GM23338 (cell line): ENCODE measurements at regions not wholly inside any gene's neighbourhood (a gene's known extent, or its start where the extent isn't known, plus 50 kb on each side); places are given as distances from the start of the nearest gene placed in this dataset.

Experiments used
- ATAC-seq: fragments of 200-7000 bp; cut with Tn5 transposase; 3 replicates; pipeline ENCODE4 v1.9.1; 2020
- DNase-seq: peaks from one replicate; pipeline ENCODE4 v3.0.0-alpha.2; 2015; ENCODE audit warnings: low spot score
- H2AFZ ChIP-seq: fragments of 200-600 bp; sonication (generic); 2 replicates; pipeline ENCODE4 v1.8.0; 2016; ENCODE audit warnings: antibody characterized with exemption, mild to moderate bottlenecking, moderate library complexity
- H3F3A ChIP-seq: fragments of 200-600 bp; sonication (generic); replicated peaks from 2 replicates; pipeline ENCODE4 v1.8.0; 2017; ENCODE audit warnings: antibody characterized with exemption, mixed run types, low read depth
- H3K27ac ChIP-seq: fragments of 200-600 bp; sonication (generic); 2 replicates; pipeline ENCODE4 v1.6.1; 2016; ENCODE audit warnings: low read depth
- H3K27me3 ChIP-seq: fragments of 200-600 bp; sonication (generic); 2 replicates; pipeline ENCODE4 v1.8.0; 2016; ENCODE audit warnings: mild to moderate bottlenecking, mixed run types, moderate library complexity; ENCODE audit not compliant: insufficient read depth
- H3K36me3 ChIP-seq: fragments of 200-600 bp; sonication (generic); 2 replicates; pipeline ENCODE4 v1.8.0; 2016; ENCODE audit warnings: mild to moderate bottlenecking; ENCODE audit not compliant: insufficient read depth
- H3K4me1 ChIP-seq: fragments of 200-600 bp; sonication (generic); 2 replicates; pipeline ENCODE4 v1.8.0; 2016; ENCODE audit warnings: mild to moderate bottlenecking, moderate library complexity; ENCODE audit not compliant: insufficient read depth
- H3K4me2 ChIP-seq: fragments of 200-600 bp; sonication (generic); 2 replicates; pipeline ENCODE4 v1.7.1; 2017; ENCODE audit warnings: mixed run types
- H3K4me3 ChIP-seq: fragments of 200-600 bp; sonication (generic); 2 replicates; pipeline ENCODE4 v1.6.1; 2016; ENCODE audit warnings: mixed run types
- H3K79me2 ChIP-seq: fragments of 200-600 bp; sonication (generic); replicated peaks from 2 replicates; pipeline ENCODE4 v1.8.0; 2017; ENCODE audit warnings: mild to moderate bottlenecking; ENCODE audit not compliant: insufficient read depth
- H3K9me2 ChIP-seq: fragments of 200-600 bp; sonication (generic); 2 replicates; pipeline ENCODE4 v1.8.0; 2017; ENCODE audit not compliant: insufficient read depth
- H4K20me1 ChIP-seq: fragments of 200-600 bp; sonication (generic); replicated peaks from 2 replicates; pipeline ENCODE4 v1.8.0; 2017; ENCODE audit warnings: mild to moderate bottlenecking; ENCODE audit not compliant: insufficient read depth
- H3K27ac Mint-ChIP-seq: 2 replicates; pipeline ENCODE4 v1.8.0; 2020; ENCODE audit warnings: inconsistent platforms, mild to moderate bottlenecking, moderate library complexity, mixed read lengths
- H3K27me3 Mint-ChIP-seq: 3 replicates; pipeline ENCODE4 v1.8.0; 2022; ENCODE audit warnings: low read depth, mild to moderate bottlenecking, moderate library complexity, mixed read lengths, inconsistent platforms; ENCODE audit not compliant: insufficient read depth, poor library complexity
- H3K36me3 Mint-ChIP-seq: 3 replicates; pipeline ENCODE4 v1.8.0; 2021; ENCODE audit warnings: low read depth, mild to moderate bottlenecking, inconsistent platforms, moderate library complexity, mixed read lengths
- H3K4me1 Mint-ChIP-seq: 3 replicates; pipeline ENCODE4 v1.8.0; 2020; ENCODE audit warnings: mild to moderate bottlenecking, inconsistent platforms, mixed read lengths
- H3K4me3 Mint-ChIP-seq: 3 replicates; pipeline ENCODE4 v1.8.0; 2021; ENCODE audit warnings: moderate library complexity, mild to moderate bottlenecking, inconsistent platforms, mixed read lengths
- H3K9me3 Mint-ChIP-seq: 3 replicates; pipeline ENCODE4 v1.8.0; 2020; ENCODE audit warnings: moderate library complexity, mild to moderate bottlenecking, inconsistent platforms, mixed read lengths
- CREB1 ChIP-seq: fragments of 250-450 bp; sonication (Bioruptor Pico); IDR thresholded peaks from 2 replicates; pipeline ENCODE4 v1.5.0; 2020; ENCODE audit warnings: low read depth, mild to moderate bottlenecking, moderate library complexity
- EZH2 ChIP-seq: fragments of 200-600 bp; sonication (generic); IDR thresholded peaks from one replicate; pipeline ENCODE4 v1.8.0; 2017; ENCODE audit warnings: antibody characterized with exemption, mild to moderate bottlenecking, low read depth; ENCODE audit not compliant: unreplicated experiment
- EZH2phosphoT487 ChIP-seq: fragments of 200-600 bp; sonication (generic); IDR thresholded peaks from one replicate; pipeline ENCODE4 v1.8.1; 2018; ENCODE audit warnings: antibody characterized with exemption; ENCODE audit not compliant: unreplicated experiment
- JUNB ChIP-seq: IDR thresholded peaks from one replicate; pipeline ENCODE4 v1.6.1; 2016; ENCODE audit warnings: antibody characterized with exemption; ENCODE audit not compliant: unreplicated experiment
- NANOG ChIP-seq: IDR thresholded peaks from 2 replicates; pipeline ENCODE4 v1.6.1; 2016; ENCODE audit warnings: antibody characterized with exemption, borderline replicate concordance
- POLR2AphosphoS5 ChIP-seq: IDR thresholded peaks from 2 replicates; pipeline ENCODE4 v1.6.1; 2016; ENCODE audit warnings: antibody characterized with exemption, low read depth
- STAT1 ChIP-seq: IDR thresholded peaks from one replicate; pipeline ENCODE4 v1.6.1; 2016; ENCODE audit warnings: antibody characterized with exemption; ENCODE audit not compliant: unreplicated experiment
- ZNF114 ChIP-seq: fragments of 250-450 bp; sonication (Bioruptor Pico); IDR thresholded peaks from 2 replicates; pipeline ENCODE4 v1.5.0; 2020; ENCODE audit warnings: mild to moderate bottlenecking, moderate library complexity
- ZNF331 ChIP-seq: fragments of 250-450 bp; sonication (Bioruptor Pico); IDR thresholded peaks from 2 replicates; pipeline ENCODE4 v1.5.0; 2020; ENCODE audit warnings: low read depth, mild to moderate bottlenecking, moderate library complexity
- TF ChIP-seq, protein P1 (sequence below): fragments of 250-450 bp; sonication (Bioruptor Pico); IDR thresholded peaks from 2 replicates; pipeline ENCODE4 v1.5.0; 2020; ENCODE audit warnings: mild to moderate bottlenecking, moderate library complexity
- TF ChIP-seq, protein P2 (sequence below), 2 experiments: fragments of 200-600 bp in 1 of 2; sonication (generic) in 1 of 2; conservative IDR thresholded peaks; 2 replicates each; pipeline versions ENCODE4 v1.5.1 to v1.6.1; 2016 to 2017; ENCODE audit warnings: antibody characterized with exemption in 2 of 2, low read depth in 2 of 2, mild to moderate bottlenecking in 2 of 2, moderate library complexity in 1 of 2
- TF ChIP-seq, protein P3 (sequence below): IDR thresholded peaks from one replicate; pipeline ENCODE4 v1.6.1; 2018; ENCODE audit warnings: antibody characterized with exemption; ENCODE audit not compliant: unreplicated experiment
- TF ChIP-seq, protein P4 (sequence below): IDR thresholded peaks from 2 replicates; pipeline ENCODE4 v1.6.1; 2016; ENCODE audit warnings: antibody characterized with exemption

DNA sequence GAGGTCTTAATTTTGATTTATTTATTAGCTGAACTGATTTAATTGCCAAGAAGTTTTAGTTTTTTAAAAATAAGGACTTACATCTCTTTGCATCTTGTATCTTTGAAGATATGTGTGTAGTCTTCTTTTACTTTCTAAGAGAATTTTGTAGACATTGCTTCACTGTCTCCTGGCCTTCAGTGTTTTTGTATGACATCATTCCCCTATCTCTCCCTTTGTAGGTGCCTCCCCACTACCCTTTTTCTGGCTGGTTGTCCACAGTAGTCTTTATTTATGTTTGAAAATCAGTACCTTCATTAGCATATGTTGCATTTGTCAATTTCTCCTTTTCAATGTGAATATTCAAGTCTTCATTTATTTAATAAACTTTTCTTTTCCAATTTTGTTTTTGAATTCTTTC lies 64.1 kb upstream of the RAB18 start:
- no peak for DNase-seq
- peaks cover 2% of the 10 kb centered on the region for H3K27me3 Mint-ChIP-seq
- Histone ChIP-seq H3F3A (no peaks in the 10 kb centered on the region), H3K4me2 (no peak overlapping the region), H4K20me1 (no peaks in the 10 kb centered on the region), H3K27ac (no peak overlapping the region), H3K9me2 (no peaks in the 10 kb centered on the region), H3K27me3 (no peaks in the 10 kb centered on the region), H2AFZ (no peak overlapping the region), H3K36me3 (no peaks in the 10 kb centered on the region), H3K4me1 (no peaks in the 10 kb centered on the region), H3K79me2 (no peaks in the 10 kb centered on the region), H3K4me3 (no peak overlapping the region)
- H3K27ac Mint-ChIP-seq: no peak overlapping the region
- no peak for ATAC-seq
- H3K36me3 Mint-ChIP-seq: no peaks in the 10 kb centered on the region
- no peak overlapping the region for H3K4me3 Mint-ChIP-seq
- TF ChIP-seq, protein P1, sequence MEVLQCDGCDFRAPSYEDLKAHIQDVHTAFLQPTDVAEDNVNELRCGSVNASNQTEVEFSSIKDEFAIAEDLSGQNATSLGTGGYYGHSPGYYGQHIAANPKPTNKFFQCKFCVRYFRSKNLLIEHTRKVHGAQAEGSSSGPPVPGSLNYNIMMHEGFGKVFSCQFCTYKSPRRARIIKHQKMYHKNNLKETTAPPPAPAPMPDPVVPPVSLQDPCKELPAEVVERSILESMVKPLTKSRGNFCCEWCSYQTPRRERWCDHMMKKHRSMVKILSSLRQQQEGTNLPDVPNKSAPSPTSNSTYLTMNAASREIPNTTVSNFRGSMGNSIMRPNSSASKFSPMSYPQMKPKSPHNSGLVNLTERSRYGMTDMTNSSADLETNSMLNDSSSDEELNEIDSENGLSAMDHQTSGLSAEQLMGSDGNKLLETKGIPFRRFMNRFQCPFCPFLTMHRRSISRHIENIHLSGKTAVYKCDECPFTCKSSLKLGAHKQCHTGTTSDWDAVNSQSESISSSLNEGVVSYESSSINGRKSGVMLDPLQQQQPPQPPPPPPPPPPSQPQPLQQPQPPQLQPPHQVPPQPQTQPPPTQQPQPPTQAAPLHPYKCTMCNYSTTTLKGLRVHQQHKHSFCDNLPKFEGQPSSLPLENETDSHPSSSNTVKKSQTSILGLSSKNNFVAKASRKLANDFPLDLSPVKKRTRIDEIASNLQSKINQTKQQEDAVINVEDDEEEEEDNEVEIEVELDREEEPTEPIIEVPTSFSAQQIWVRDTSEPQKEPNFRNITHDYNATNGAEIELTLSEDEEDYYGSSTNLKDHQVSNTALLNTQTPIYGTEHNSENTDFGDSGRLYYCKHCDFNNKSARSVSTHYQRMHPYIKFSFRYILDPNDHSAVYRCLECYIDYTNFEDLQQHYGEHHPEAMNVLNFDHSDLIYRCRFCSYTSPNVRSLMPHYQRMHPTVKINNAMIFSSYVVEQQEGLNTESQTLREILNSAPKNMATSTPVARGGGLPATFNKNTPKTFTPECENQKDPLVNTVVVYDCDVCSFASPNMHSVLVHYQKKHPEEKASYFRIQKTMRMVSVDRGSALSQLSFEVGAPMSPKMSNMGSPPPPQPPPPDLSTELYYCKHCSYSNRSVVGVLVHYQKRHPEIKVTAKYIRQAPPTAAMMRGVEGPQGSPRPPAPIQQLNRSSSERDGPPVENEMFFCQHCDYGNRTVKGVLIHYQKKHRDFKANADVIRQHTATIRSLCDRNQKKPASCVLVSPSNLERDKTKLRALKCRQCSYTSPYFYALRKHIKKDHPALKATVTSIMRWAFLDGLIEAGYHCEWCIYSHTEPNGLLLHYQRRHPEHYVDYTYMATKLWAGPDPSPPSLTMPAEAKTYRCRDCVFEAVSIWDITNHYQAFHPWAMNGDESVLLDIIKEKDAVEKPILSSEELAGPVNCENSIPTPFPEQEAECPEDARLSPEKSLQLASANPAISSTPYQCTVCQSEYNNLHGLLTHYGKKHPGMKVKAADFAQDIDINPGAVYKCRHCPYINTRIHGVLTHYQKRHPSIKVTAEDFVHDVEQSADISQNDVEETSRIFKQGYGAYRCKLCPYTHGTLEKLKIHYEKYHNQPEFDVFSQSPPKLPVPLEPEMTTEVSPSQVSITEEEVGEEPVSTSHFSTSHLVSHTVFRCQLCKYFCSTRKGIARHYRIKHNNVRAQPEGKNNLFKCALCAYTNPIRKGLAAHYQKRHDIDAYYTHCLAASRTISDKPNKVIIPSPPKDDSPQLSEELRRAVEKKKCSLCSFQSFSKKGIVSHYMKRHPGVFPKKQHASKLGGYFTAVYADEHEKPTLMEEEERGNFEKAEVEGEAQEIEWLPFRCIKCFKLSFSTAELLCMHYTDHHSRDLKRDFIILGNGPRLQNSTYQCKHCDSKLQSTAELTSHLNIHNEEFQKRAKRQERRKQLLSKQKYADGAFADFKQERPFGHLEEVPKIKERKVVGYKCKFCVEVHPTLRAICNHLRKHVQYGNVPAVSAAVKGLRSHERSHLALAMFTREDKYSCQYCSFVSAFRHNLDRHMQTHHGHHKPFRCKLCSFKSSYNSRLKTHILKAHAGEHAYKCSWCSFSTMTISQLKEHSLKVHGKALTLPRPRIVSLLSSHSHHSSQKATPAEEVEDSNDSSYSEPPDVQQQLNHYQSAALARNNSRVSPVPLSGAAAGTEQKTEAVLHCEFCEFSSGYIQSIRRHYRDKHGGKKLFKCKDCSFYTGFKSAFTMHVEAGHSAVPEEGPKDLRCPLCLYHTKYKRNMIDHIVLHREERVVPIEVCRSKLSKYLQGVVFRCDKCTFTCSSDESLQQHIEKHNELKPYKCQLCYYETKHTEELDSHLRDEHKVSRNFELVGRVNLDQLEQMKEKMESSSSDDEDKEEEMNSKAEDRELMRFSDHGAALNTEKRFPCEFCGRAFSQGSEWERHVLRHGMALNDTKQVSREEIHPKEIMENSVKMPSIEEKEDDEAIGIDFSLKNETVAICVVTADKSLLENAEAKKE: no peak
- TF ChIP-seq, protein P2, sequence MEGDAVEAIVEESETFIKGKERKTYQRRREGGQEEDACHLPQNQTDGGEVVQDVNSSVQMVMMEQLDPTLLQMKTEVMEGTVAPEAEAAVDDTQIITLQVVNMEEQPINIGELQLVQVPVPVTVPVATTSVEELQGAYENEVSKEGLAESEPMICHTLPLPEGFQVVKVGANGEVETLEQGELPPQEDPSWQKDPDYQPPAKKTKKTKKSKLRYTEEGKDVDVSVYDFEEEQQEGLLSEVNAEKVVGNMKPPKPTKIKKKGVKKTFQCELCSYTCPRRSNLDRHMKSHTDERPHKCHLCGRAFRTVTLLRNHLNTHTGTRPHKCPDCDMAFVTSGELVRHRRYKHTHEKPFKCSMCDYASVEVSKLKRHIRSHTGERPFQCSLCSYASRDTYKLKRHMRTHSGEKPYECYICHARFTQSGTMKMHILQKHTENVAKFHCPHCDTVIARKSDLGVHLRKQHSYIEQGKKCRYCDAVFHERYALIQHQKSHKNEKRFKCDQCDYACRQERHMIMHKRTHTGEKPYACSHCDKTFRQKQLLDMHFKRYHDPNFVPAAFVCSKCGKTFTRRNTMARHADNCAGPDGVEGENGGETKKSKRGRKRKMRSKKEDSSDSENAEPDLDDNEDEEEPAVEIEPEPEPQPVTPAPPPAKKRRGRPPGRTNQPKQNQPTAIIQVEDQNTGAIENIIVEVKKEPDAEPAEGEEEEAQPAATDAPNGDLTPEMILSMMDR (conservative IDR thresholded peaks at IDR 0.05; ENCODE audit: low read depth in 2 of 2): no peak
- TF ChIP-seq EZH2: no peak
- no peak for TF ChIP-seq ZNF114 (CRISPR knock-in tag)
- TF ChIP-seq CREB1 (CRISPR knock-in tag): no peak
- TF ChIP-seq EZH2phosphoT487: no peak
- TF ChIP-seq, protein P3, sequence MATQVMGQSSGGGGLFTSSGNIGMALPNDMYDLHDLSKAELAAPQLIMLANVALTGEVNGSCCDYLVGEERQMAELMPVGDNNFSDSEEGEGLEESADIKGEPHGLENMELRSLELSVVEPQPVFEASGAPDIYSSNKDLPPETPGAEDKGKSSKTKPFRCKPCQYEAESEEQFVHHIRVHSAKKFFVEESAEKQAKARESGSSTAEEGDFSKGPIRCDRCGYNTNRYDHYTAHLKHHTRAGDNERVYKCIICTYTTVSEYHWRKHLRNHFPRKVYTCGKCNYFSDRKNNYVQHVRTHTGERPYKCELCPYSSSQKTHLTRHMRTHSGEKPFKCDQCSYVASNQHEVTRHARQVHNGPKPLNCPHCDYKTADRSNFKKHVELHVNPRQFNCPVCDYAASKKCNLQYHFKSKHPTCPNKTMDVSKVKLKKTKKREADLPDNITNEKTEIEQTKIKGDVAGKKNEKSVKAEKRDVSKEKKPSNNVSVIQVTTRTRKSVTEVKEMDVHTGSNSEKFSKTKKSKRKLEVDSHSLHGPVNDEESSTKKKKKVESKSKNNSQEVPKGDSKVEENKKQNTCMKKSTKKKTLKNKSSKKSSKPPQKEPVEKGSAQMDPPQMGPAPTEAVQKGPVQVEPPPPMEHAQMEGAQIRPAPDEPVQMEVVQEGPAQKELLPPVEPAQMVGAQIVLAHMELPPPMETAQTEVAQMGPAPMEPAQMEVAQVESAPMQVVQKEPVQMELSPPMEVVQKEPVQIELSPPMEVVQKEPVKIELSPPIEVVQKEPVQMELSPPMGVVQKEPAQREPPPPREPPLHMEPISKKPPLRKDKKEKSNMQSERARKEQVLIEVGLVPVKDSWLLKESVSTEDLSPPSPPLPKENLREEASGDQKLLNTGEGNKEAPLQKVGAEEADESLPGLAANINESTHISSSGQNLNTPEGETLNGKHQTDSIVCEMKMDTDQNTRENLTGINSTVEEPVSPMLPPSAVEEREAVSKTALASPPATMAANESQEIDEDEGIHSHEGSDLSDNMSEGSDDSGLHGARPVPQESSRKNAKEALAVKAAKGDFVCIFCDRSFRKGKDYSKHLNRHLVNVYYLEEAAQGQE: no peak
- TF ChIP-seq NANOG: no peak
- TF ChIP-seq JUNB: no peak
- TF ChIP-seq, protein P4, sequence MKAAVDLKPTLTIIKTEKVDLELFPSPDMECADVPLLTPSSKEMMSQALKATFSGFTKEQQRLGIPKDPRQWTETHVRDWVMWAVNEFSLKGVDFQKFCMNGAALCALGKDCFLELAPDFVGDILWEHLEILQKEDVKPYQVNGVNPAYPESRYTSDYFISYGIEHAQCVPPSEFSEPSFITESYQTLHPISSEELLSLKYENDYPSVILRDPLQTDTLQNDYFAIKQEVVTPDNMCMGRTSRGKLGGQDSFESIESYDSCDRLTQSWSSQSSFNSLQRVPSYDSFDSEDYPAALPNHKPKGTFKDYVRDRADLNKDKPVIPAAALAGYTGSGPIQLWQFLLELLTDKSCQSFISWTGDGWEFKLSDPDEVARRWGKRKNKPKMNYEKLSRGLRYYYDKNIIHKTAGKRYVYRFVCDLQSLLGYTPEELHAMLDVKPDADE: no peak
- no peak for TF ChIP-seq STAT1
- no peak for TF ChIP-seq ZNF331
- TF ChIP-seq POLR2AphosphoS5: no peak
- no peaks in the 10 kb centered on the region for H3K4me1 Mint-ChIP-seq
- H3K9me3 Mint-ChIP-seq: no peaks in the 10 kb centered on the region
